B cell (primary cell): ENCODE measurements at regions not wholly inside any gene's neighbourhood (a gene's known extent, or its start where the extent isn't known, plus 50 kb on each side); places are given as distances from the start of the nearest gene placed in this dataset.

Source experiments
- ATAC-seq: fragments of 200-7000 bp; cut with Tn5 transposase; one replicate; pipeline ENCODE4 v1.10.0; 2021; ENCODE audit warnings: low read depth, mild to moderate bottlenecking, moderate number of reproducible peaks, moderate library complexity
- CTCF ChIA-PET: fragments of 350-600 bp; sonication (Branson Sonifier 250); formaldehyde crosslinking; loops from one replicate; lab custom pipeline; 2021; ENCODE audit warnings: antibody characterized with exemption, inconsistent platforms; lab: Charles Lee
- POLR2A ChIA-PET: fragments of 350-600 bp; sonication (Branson Sonifier 250); formaldehyde crosslinking; loops from one replicate; lab custom pipeline; 2021; ENCODE audit warnings: antibody characterized with exemption; lab: Charles Lee
- DNase-seq: peaks from one replicate; pipeline ENCODE4 v3.0.0; 2013
- H2AFZ ChIP-seq: 2 replicates; pipeline ENCODE4 v1.6.1; 2012; ENCODE audit warnings: mild to moderate bottlenecking, low read depth, low read length; ENCODE audit not compliant: insufficient read depth, poor library complexity, severe bottlenecking
- H3K27ac ChIP-seq, 2 donors: 1 replicate in 1 of 2; 2 replicates in 1 of 2; pipeline ENCODE4 v1.5.1; 2012 to 2013; ENCODE audit warnings: low read length in 2 of 2, mild to moderate bottlenecking in 2 of 2, moderate library complexity in 1 of 2
- H3K27me3 ChIP-seq, 4 experiments: fragments of 200-600 bp in 1 of 4; sonication (generic) in 1 of 4; replicated peaks in 1 of 4; 1 replicate in 2 of 4; 2 replicates in 2 of 4; pipeline versions ENCODE4 v1.6.1 to v1.7.0; 2013 to 2016; ENCODE audit warnings: low read length in 3 of 4, mild to moderate bottlenecking in 2 of 4, mixed read lengths in 1 of 4, moderate library complexity in 1 of 4; ENCODE audit not compliant: insufficient read depth in 4 of 4, control insufficient read depth in 3 of 4; ENCODE audit errors: control extremely low read depth in 1 of 4
- H3K36me3 ChIP-seq, 2 experiments: replicated peaks in 1 of 2; 1 replicate in 1 of 2; 2 replicates in 1 of 2; pipeline versions ENCODE4 v1.6.1 to v1.7.1; 2013; ENCODE audit warnings: low read length in 1 of 2; ENCODE audit not compliant: insufficient read depth in 2 of 2, control insufficient read depth in 1 of 2; ENCODE audit errors: control extremely low read depth in 1 of 2, extremely low read depth in 1 of 2
- H3K4me1 ChIP-seq, 2 donors: fragments of 200-600 bp in 1 of 2; sonication (generic) in 1 of 2; 1 replicate in 1 of 2; 2 replicates in 1 of 2; pipeline versions ENCODE4 v1.5.1 to v1.6.1; 2013 to 2017; ENCODE audit warnings: low read length in 2 of 2; ENCODE audit not compliant: control insufficient read depth in 2 of 2, insufficient read depth in 2 of 2
- H3K4me2 ChIP-seq: replicated peaks from 2 replicates; pipeline ENCODE3; 2012; ENCODE audit warnings: mild to moderate bottlenecking, low read depth, low read length; ENCODE audit not compliant: poor library complexity, severe bottlenecking
- H3K4me3 ChIP-seq, 5 experiments: fragments of 200-600 bp in 1 of 5; sonication (generic) in 1 of 5; 1 replicate in 3 of 5; 2 replicates in 2 of 5; pipeline versions ENCODE4 v1.5.1 to v1.7.0; 2011 to 2016; ENCODE audit warnings: low read length in 4 of 5, mild to moderate bottlenecking in 4 of 5, low read depth in 2 of 5, control low read depth in 1 of 5, moderate library complexity in 1 of 5; ENCODE audit not compliant: insufficient read depth in 1 of 5; ENCODE audit errors: control extremely low read depth in 1 of 5, extremely low read depth in 1 of 5
- H3K79me2 ChIP-seq: fragments of 200-600 bp; sonication (generic); one replicate; pipeline ENCODE4 v1.6.0; 2016; ENCODE audit warnings: low read length; ENCODE audit not compliant: control insufficient read depth, insufficient read depth
- H3K9ac ChIP-seq: fragments of 200-600 bp; sonication (generic); 2 replicates; pipeline ENCODE4 v1.6.1; 2017; ENCODE audit warnings: mild to moderate bottlenecking, low read length, moderate library complexity
- H3K9me3 ChIP-seq, 3 donors: one replicate each; pipeline versions ENCODE4 v1.6.1 to v1.7.1; 2013; ENCODE audit warnings: low read length in 2 of 3; ENCODE audit not compliant: control insufficient read depth in 2 of 3, insufficient read depth in 1 of 3; ENCODE audit errors: control extremely low read depth in 1 of 3
- H4K20me1 ChIP-seq: 2 replicates; pipeline ENCODE4 v1.6.0; 2012; ENCODE audit warnings: mild to moderate bottlenecking, low read length; ENCODE audit not compliant: insufficient read depth, control insufficient read depth, poor library complexity, severe bottlenecking
- H3K27ac Mint-ChIP-seq: one replicate; pipeline ENCODE4 v1.8.0; 2021; ENCODE audit warnings: mixed read lengths
- H3K27me3 Mint-ChIP-seq: one replicate; pipeline ENCODE4 v1.8.0; 2021; ENCODE audit warnings: mixed read lengths
- H3K4me1 Mint-ChIP-seq: one replicate; pipeline ENCODE4 v1.8.0; 2021; ENCODE audit warnings: mixed read lengths
- H3K4me3 Mint-ChIP-seq: one replicate; pipeline ENCODE4 v1.8.0; 2021; ENCODE audit warnings: mixed read lengths
- H3K9me3 Mint-ChIP-seq: one replicate; pipeline ENCODE4 v1.8.0; 2022; ENCODE audit warnings: mixed read lengths; ENCODE audit not compliant: insufficient read depth
- EZH2 ChIP-seq: IDR thresholded peaks from 2 replicates; pipeline ENCODE4 v1.6.1; 2012; ENCODE audit warnings: borderline replicate concordance, low read depth, mild to moderate bottlenecking, moderate library complexity, low read length; ENCODE audit not compliant: insufficient read depth, poor library complexity, severe bottlenecking
- WGBS: methylation state at CpG from one replicate; pipeline ENCODE4 v1.1.5; 2013; ENCODE audit warnings: missing lambda C conversion rate; ENCODE audit not compliant: insufficient coverage; 5-methylcytosine and 5-hydroxymethylcytosine counted together
- intact Hi-C: fragments of 100-400 bp; cut with micrococcal nuclease; formaldehyde crosslinking; loops from one replicate; pipeline ENCODE4 v1.10.0; 2022
- TF ChIP-seq, protein P1 (sequence below): fragments of 200-600 bp; IDR thresholded peaks from one replicate; pipeline ENCODE4 v1.8.0; 2022; ENCODE audit warnings: antibody characterized with exemption, mild to moderate bottlenecking

DNA sequence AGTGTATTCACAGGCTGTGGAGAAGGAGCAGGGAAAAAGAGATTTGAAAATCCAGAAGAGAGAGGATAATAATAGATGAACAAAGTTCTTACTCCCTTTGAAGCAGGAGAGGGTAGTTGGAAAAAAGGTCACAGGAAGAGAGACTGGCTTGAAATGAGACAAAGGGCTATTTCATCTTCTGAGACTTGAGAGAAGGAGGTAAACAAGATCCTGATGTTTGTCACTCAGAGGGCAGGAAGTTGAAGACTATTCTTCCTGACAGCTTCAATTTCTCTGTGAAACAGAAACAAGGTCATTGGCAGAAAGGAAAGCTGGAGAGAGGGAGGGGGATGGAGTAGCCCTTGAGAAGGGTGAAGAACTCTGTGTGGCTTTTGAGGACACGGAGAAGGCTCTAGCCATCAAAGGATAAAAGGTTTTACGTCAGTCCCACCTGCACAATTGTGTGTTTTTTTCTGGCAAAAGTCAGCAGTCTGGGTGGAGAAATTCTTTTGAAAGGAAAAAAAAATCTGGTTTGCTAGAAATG, 216.1 kb upstream of the STEAP4 start:
- no peak for TF ChIP-seq EZH2
- TF ChIP-seq, protein P1, sequence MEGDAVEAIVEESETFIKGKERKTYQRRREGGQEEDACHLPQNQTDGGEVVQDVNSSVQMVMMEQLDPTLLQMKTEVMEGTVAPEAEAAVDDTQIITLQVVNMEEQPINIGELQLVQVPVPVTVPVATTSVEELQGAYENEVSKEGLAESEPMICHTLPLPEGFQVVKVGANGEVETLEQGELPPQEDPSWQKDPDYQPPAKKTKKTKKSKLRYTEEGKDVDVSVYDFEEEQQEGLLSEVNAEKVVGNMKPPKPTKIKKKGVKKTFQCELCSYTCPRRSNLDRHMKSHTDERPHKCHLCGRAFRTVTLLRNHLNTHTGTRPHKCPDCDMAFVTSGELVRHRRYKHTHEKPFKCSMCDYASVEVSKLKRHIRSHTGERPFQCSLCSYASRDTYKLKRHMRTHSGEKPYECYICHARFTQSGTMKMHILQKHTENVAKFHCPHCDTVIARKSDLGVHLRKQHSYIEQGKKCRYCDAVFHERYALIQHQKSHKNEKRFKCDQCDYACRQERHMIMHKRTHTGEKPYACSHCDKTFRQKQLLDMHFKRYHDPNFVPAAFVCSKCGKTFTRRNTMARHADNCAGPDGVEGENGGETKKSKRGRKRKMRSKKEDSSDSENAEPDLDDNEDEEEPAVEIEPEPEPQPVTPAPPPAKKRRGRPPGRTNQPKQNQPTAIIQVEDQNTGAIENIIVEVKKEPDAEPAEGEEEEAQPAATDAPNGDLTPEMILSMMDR, result no peak
- CTCF ChIA-PET, result no interaction called here
- H3K9me3 ChIP-seq, result peaks cover 0 to 6% (median 0%) of the 10 kb centered on the region in 3 donors
- WGBS, result 62% methylated on average over 2 of the region's 2 CpGs
- H3K9ac ChIP-seq, result no peak overlapping the region
- H3K27me3 Mint-ChIP-seq, result no peaks in the 10 kb centered on the region
- POLR2A ChIA-PET, result no interaction called here
- H3K27ac Mint-ChIP-seq, result no peak overlapping the region
- no peak overlapping the region for H3K4me3 Mint-ChIP-seq
- H3K4me3 ChIP-seq, result no peak overlapping the region
- H3K27ac ChIP-seq, result no peak overlapping the region
- no peaks in the 10 kb centered on the region for H3K36me3 ChIP-seq
- H4K20me1 ChIP-seq, result no peaks in the 10 kb centered on the region
- DNase-seq, result no peak
- no peak overlapping the region for H2AFZ ChIP-seq
- H3K4me1 Mint-ChIP-seq, result no peaks in the 10 kb centered on the region
- no peaks in the 10 kb centered on the region for H3K27me3 ChIP-seq
- ATAC-seq, result no peak
- H3K4me1 ChIP-seq, result no peaks in the 10 kb centered on the region
- no peaks in the 10 kb centered on the region for H3K79me2 ChIP-seq
- H3K9me3 Mint-ChIP-seq, result peaks cover 2% of the 10 kb centered on the region
- H3K4me2 ChIP-seq, result no peak overlapping the region
- intact Hi-C loops, result no loop called here

DNA sequence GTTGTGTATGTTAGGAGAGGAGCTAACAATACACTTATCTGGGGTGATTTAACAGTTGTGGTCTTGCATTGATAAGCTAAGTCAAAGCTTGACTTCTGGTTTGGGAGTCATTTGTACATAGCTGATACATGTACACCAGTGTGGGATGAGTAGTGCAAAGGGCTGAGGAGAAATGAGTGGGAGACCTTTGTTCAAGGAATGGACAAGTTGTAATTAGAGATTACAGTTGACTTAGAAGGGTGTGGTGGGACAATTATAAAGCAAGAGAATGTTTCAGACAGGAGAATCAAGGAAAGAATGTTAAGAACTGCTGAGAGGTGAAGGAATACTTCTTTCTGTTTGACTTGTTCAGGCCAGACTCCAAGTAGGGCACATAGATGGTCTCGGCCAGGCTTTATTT, 209.7 kb upstream of the STEAP4 start:
- POLR2A ChIA-PET, result no interaction called here
- WGBS, result no CpG with 5 or more reads among the region's 1 CpG

More for the DNA sequence above, 209.7 kb upstream of the STEAP4 start:
- CTCF ChIA-PET, result no interaction called here
- no peak overlapping the region for H3K27ac ChIP-seq
- no peak for TF ChIP-seq EZH2
- TF ChIP-seq, protein P1, result no peak
- H3K27me3 ChIP-seq, result no peaks in the 10 kb centered on the region
- Mint-ChIP-seq H3K4me1 (no peaks in the 10 kb centered on the region), H3K4me3 (no peak overlapping the region), H3K27me3 (no peaks in the 10 kb centered on the region), H3K9me3 (peaks cover 3% of the 10 kb centered on the region), H3K27ac (no peak overlapping the region)
- no peaks in the 10 kb centered on the region for H3K36me3 ChIP-seq
- no peak overlapping the region for H3K4me3 ChIP-seq
- ATAC-seq (no peak), DNase-seq (no peak)
- intact Hi-C loops, result no loop called here
- H3K4me1 ChIP-seq, result no peaks in the 10 kb centered on the region
- H3K9ac ChIP-seq, result no peak overlapping the region
- H3K79me2 ChIP-seq, result no peaks in the 10 kb centered on the region
- no peaks in the 10 kb centered on the region for H4K20me1 ChIP-seq
- no peak overlapping the region for H3K4me2 ChIP-seq
- H2AFZ ChIP-seq, result no peak overlapping the region
- no peaks in the 10 kb centered on the region for H3K9me3 ChIP-seq
